Activated CD8-positive, alpha-beta T cell treated with anti-CD3 and anti-CD28 coated beads for 36 hours (primary cell): ENCODE measurements at regions not wholly inside any gene's neighbourhood (a gene's known extent, or its start where the extent isn't known, plus 50 kb on each side); places are given as distances from the start of the nearest gene placed in this dataset.

Experiments
- ATAC-seq: fragments of 200-7000 bp; cut with Tn5 transposase; one replicate; pipeline ENCODE4 v1.10.0; 2021; ENCODE audit warnings: mild to moderate bottlenecking, moderate library complexity
- CTCF ChIA-PET: fragments of 350-600 bp; sonication (Branson Sonifier 250); formaldehyde crosslinking; loops from one replicate; lab custom pipeline; 2021; ENCODE audit warnings: antibody characterized with exemption; lab: Charles Lee
- POLR2A ChIA-PET: fragments of 350-600 bp; sonication (Branson Sonifier 250); formaldehyde crosslinking; loops from one replicate; lab custom pipeline; 2021; ENCODE audit warnings: antibody characterized with exemption; lab: Charles Lee
- DNase-seq: peaks from one replicate; pipeline ENCODE4 v3.0.0-alpha.2; 2020
- H3K27ac Mint-ChIP-seq: one replicate; pipeline ENCODE4 v1.8.0; 2021; ENCODE audit warnings: mild to moderate bottlenecking, mixed read lengths
- H3K27me3 Mint-ChIP-seq: one replicate; pipeline ENCODE4 v1.8.0; 2021; ENCODE audit warnings: mixed read lengths
- H3K36me3 Mint-ChIP-seq: one replicate; pipeline ENCODE4 v1.8.0; 2021; ENCODE audit warnings: low read depth, mixed read lengths
- H3K4me1 Mint-ChIP-seq: one replicate; pipeline ENCODE4 v1.8.0; 2021; ENCODE audit warnings: low read depth, mixed read lengths
- H3K4me3 Mint-ChIP-seq: one replicate; pipeline ENCODE4 v1.8.0; 2021; ENCODE audit warnings: mild to moderate bottlenecking, moderate library complexity, mixed read lengths
- H3K9me3 Mint-ChIP-seq: one replicate; pipeline ENCODE4 v1.8.0; 2021; ENCODE audit warnings: mixed read lengths
- CTCF ChIP-seq: fragments of 200-600 bp; IDR thresholded peaks from one replicate; pipeline ENCODE4 v1.8.0; 2022; ENCODE audit warnings: antibody characterized with exemption, mild to moderate bottlenecking
- intact Hi-C: fragments of 100-400 bp; cut with micrococcal nuclease; formaldehyde crosslinking; loops from one replicate; pipeline ENCODE4 v1.10.0; 2022

- H3K27ac Mint-ChIP-seq, result no peak overlapping the region
- DNase-seq (no peak), ATAC-seq (no peak)
- ChIA-PET POLR2A (interaction anchor here (0.9 kb wide), 1 partner anchor 16 kb away, joined by 3 read pairs; no protein-coding TSS in a partner anchor), CTCF (no interaction called here)
- no peak for TF ChIP-seq CTCF
- intact Hi-C loops, result no loop called here
- no peaks in the 10 kb centered on the region for H3K4me1 Mint-ChIP-seq
- no peak overlapping the region for H3K4me3 Mint-ChIP-seq
- no peaks in the 10 kb centered on the region for H3K27me3 Mint-ChIP-seq
- H3K36me3 Mint-ChIP-seq, result peaks cover 2% of the 10 kb centered on the region
- peaks cover 2% of the 10 kb centered on the region for H3K9me3 Mint-ChIP-seq
Observed at GRCh38 chr22:49503321-49503720, 324.4 kb downstream of the BRD1 start.

- intact Hi-C loops, result no loop called here
- Mint-ChIP-seq H3K4me3 (no peak overlapping the region), H3K27ac (no peak overlapping the region)
Observed at GRCh38 chr22:49502126-49502826, 325.4 kb downstream of the BRD1 start.

GRCh38 chr22:49500942-49501395, 326.7 kb downstream of the BRD1 start:
- ChIA-PET POLR2A (no interaction called here), CTCF (no interaction called here)
- no peaks in the 10 kb centered on the region for H3K4me1 Mint-ChIP-seq
- no peak overlapping the region for H3K4me3 Mint-ChIP-seq
- H3K9me3 Mint-ChIP-seq, result no peaks in the 10 kb centered on the region
- H3K36me3 Mint-ChIP-seq, result no peaks in the 10 kb centered on the region
- TF ChIP-seq CTCF, result no peak
- no peak overlapping the region for H3K27ac Mint-ChIP-seq
- no peaks in the 10 kb centered on the region for H3K27me3 Mint-ChIP-seq
- intact Hi-C loops, result no loop called here
- no peak for DNase-seq
- no peak for ATAC-seq

More at GRCh38 chr22:49502126-49502826, 325.4 kb downstream of the BRD1 start:
- ChIA-PET CTCF (no interaction called here), POLR2A (interaction anchor here (0.9 kb wide), 1 partner anchor 15 kb away, joined by 3 read pairs; no protein-coding TSS in a partner anchor)
- no peaks in the 10 kb centered on the region for H3K36me3 Mint-ChIP-seq
- no peak for ATAC-seq
- no peak for TF ChIP-seq CTCF
- no peaks in the 10 kb centered on the region for H3K27me3 Mint-ChIP-seq
- H3K4me1 Mint-ChIP-seq, result no peaks in the 10 kb centered on the region
- no peaks in the 10 kb centered on the region for H3K9me3 Mint-ChIP-seq
- no peak for DNase-seq

GRCh38 chr22:49500076-49500460, 327.6 kb downstream of the BRD1 start:
- TF ChIP-seq CTCF, result no peak
- intact Hi-C loops, result no loop called here
- Mint-ChIP-seq H3K36me3 (no peaks in the 10 kb centered on the region), H3K4me1 (no peaks in the 10 kb centered on the region), H3K27ac (no peak overlapping the region), H3K4me3 (no peak overlapping the region), H3K9me3 (no peaks in the 10 kb centered on the region), H3K27me3 (no peaks in the 10 kb centered on the region)
- ChIA-PET CTCF (no interaction called here), POLR2A (no interaction called here)
- no peak for ATAC-seq
- DNase-seq, result no peak

GRCh38 chr22:49499433-49500075, 328.1 kb downstream of the BRD1 start:
- Mint-ChIP-seq H3K27ac (no peak overlapping the region), H3K9me3 (no peaks in the 10 kb centered on the region), H3K36me3 (no peaks in the 10 kb centered on the region), H3K4me1 (no peaks in the 10 kb centered on the region), H3K4me3 (no peak overlapping the region), H3K27me3 (no peaks in the 10 kb centered on the region)
- DNase-seq (no peak), ATAC-seq (no peak)
- intact Hi-C loops, result no loop called here
- CTCF ChIA-PET, result no interaction called here
- POLR2A ChIA-PET, result no interaction called here
- no peak for TF ChIP-seq CTCF
